ENCODE measurements at regions not wholly inside any gene's neighbourhood (a gene's known extent, or its start where the extent isn't known, plus 50 kb on each side); places are given as distances from the start of the nearest gene placed in this dataset.

DNA sequence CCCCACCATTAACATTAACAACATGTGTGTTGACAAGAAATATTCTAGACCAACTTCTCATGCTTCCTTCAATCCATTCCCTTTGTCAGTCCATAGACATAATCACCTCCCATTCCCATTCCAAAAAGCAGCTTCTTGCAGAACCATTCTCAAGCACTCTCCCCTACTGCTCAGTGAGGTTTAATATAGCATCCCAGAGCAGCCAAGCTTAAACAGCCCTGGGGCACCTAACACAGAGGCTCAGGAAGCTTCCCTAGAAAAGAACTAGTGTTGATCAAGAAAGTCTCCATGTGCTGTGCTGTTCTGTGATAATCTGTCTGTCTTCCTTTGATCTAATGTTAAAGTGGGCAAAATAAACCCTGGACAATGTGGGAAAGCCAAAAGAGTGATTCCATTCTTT lies 174.2 kb upstream of the NOCT start:
- H3K9me2 ChIP-seq (replicated peaks; ENCODE audit: control insufficient read depth, low read length), result no peaks in the 10 kb centered on the region
- H3K4me2 ChIP-seq (ENCODE audit: low read length), result no peak overlapping the region
- H3K27ac ChIP-seq (ENCODE audit: low read depth, low read length), result no peak overlapping the region
- no peak overlapping the region for H3K4me3 ChIP-seq (ENCODE audit: low read length)
- H3K36me3 ChIP-seq (ENCODE audit: control insufficient read depth, low read length), result no peaks in the 10 kb centered on the region
- H3K79me2 ChIP-seq (ENCODE audit: control insufficient read depth, low read length), result no peaks in the 10 kb centered on the region
- H3F3A ChIP-seq (ENCODE audit: control insufficient read depth, insufficient read depth), result no peaks in the 10 kb centered on the region
- no peaks in the 10 kb centered on the region for H3K9me3 ChIP-seq (ENCODE audit: control insufficient read depth, insufficient read depth, low read length)
- no peak for TF ChIP-seq EZH2phosphoT487 (IDR thresholded peaks at IDR 0.05; ENCODE audit: borderline replicate concordance, low read length)
- TF ChIP-seq, protein P1, sequence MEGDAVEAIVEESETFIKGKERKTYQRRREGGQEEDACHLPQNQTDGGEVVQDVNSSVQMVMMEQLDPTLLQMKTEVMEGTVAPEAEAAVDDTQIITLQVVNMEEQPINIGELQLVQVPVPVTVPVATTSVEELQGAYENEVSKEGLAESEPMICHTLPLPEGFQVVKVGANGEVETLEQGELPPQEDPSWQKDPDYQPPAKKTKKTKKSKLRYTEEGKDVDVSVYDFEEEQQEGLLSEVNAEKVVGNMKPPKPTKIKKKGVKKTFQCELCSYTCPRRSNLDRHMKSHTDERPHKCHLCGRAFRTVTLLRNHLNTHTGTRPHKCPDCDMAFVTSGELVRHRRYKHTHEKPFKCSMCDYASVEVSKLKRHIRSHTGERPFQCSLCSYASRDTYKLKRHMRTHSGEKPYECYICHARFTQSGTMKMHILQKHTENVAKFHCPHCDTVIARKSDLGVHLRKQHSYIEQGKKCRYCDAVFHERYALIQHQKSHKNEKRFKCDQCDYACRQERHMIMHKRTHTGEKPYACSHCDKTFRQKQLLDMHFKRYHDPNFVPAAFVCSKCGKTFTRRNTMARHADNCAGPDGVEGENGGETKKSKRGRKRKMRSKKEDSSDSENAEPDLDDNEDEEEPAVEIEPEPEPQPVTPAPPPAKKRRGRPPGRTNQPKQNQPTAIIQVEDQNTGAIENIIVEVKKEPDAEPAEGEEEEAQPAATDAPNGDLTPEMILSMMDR (IDR thresholded peaks at IDR 0.05; ENCODE audit: low read depth, low read length, poor library complexity, severe bottlenecking), result no peak
- no peaks in the 10 kb centered on the region for H4K20me1 ChIP-seq (ENCODE audit: control insufficient read depth, insufficient read depth, low read depth, low read length)
- no peaks in the 10 kb centered on the region for H3K4me1 ChIP-seq (ENCODE audit: control insufficient read depth, low read length)
- H3K27me3 ChIP-seq (ENCODE audit: control insufficient read depth, low read length), result peaks cover 5% of the 10 kb centered on the region; the same call in 1 of the 2 replicates

DNA sequence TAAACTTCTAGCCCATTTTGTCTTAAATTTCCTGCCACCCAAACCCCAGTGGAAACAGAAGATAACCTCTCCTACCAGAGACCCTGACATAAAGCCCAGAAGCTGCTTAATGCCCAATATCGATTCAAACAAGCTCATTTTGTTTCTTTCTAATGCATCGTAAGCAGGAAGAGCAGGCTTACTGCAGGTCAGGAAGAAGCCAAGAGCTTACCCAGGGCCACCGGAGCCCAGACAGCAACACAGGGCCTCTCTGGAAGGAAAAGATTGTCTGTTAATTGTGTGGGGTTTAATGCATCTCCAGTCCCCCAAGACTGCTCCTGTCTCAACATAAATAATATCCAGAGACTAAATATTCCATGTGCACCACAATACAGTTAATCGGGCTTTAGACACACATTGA lies 177.3 kb upstream of the NOCT start:
- no peak overlapping the region for H3K4me3 ChIP-seq (ENCODE audit: low read length)
- H3K27me3 ChIP-seq (ENCODE audit: control insufficient read depth, low read length), result 0 out of 2 replicates have a peak, but pooled peaks cover 2% of the 10 kb centered on the region
- no peaks in the 10 kb centered on the region for H3K36me3 ChIP-seq (ENCODE audit: control insufficient read depth, low read length)

DNA sequence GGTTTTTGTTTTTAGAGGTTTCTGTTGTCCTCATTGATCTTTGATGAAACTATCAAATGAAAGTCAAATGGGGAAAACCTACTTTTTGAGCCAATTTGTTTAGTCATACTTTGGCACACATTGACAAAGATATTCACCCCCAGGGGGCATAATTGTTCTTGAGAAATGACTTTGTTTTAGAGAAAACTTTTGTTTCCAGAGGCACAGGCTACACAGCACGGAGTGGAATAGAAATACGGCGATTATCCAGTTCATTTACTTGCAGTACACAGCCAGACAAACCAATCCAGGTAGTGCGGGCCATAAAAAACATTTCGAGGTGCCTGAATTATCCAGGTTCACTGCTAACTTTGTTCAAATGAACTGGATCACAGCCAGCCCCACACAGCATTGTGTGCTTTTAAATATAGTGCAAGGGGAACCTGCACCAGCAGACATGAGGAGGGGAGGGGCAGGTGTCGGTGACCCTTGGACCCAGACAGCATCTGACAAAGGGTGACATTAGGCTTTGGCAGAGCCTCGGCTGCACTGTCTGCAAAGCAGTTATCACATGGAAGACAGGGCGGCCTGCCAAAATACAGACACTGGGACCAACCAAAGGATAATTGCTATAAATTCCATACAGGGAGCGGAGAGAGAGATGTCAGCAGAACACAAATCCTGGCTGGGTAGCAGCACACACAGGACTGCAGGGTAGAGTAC lies 179.6 kb upstream of the NOCT start:
- H3F3A ChIP-seq (ENCODE audit: control insufficient read depth, insufficient read depth), result no peaks in the 10 kb centered on the region
- H4K20me1 ChIP-seq (ENCODE audit: control insufficient read depth, insufficient read depth, low read depth, low read length), result no peaks in the 10 kb centered on the region
- no peak for TF ChIP-seq EZH2phosphoT487 (IDR thresholded peaks at IDR 0.05; ENCODE audit: borderline replicate concordance, low read length)
- TF ChIP-seq, protein P1 (IDR thresholded peaks at IDR 0.05; ENCODE audit: low read depth, low read length, poor library complexity, severe bottlenecking), result no peak
- H3K9me2 ChIP-seq (replicated peaks; ENCODE audit: control insufficient read depth, low read length), result no peaks in the 10 kb centered on the region
- H3K4me1 ChIP-seq (ENCODE audit: control insufficient read depth, low read length), result no peaks in the 10 kb centered on the region
- H3K4me2 ChIP-seq (ENCODE audit: low read length), result no peak overlapping the region
- H3K36me3 ChIP-seq (ENCODE audit: control insufficient read depth, low read length), result no peaks in the 10 kb centered on the region
- no peak overlapping the region for H3K4me3 ChIP-seq (ENCODE audit: low read length)
- no peaks in the 10 kb centered on the region for H3K79me2 ChIP-seq (ENCODE audit: control insufficient read depth, low read length)
- H3K27ac ChIP-seq (ENCODE audit: low read depth, low read length), result no peak overlapping the region
- H3K9me3 ChIP-seq (ENCODE audit: control insufficient read depth, insufficient read depth, low read length), result no peaks in the 10 kb centered on the region
- H3K27me3 ChIP-seq (ENCODE audit: control insufficient read depth, low read length), result 0 out of 2 replicates have a peak, but pooled peaks cover 2% of the 10 kb centered on the region

More for the DNA sequence above, 177.3 kb upstream of the NOCT start:
- Histone ChIP-seq H4K20me1 (ENCODE audit: control insufficient read depth, insufficient read depth, low read depth, low read length) (no peaks in the 10 kb centered on the region), H3K27ac (ENCODE audit: low read depth, low read length) (no peak overlapping the region), H3K4me1 (ENCODE audit: control insufficient read depth, low read length) (no peaks in the 10 kb centered on the region), H3K79me2 (ENCODE audit: control insufficient read depth, low read length) (no peaks in the 10 kb centered on the region), H3K9me3 (ENCODE audit: control insufficient read depth, insufficient read depth, low read length) (no peaks in the 10 kb centered on the region), H3F3A (ENCODE audit: control insufficient read depth, insufficient read depth) (no peaks in the 10 kb centered on the region), H3K4me2 (ENCODE audit: low read length) (no peak overlapping the region), H3K9me2 (replicated peaks; ENCODE audit: control insufficient read depth, low read length) (no peaks in the 10 kb centered on the region)
- TF ChIP-seq, protein P1 (IDR thresholded peaks at IDR 0.05; ENCODE audit: low read depth, low read length, poor library complexity, severe bottlenecking), result no peak
- no peak for TF ChIP-seq EZH2phosphoT487 (IDR thresholded peaks at IDR 0.05; ENCODE audit: borderline replicate concordance, low read length)

All from DOHH2 (cell line).